IMR-90 (cell line): ENCODE measurements at regions not wholly inside any gene's neighbourhood (a gene's known extent, or its start where the extent isn't known, plus 50 kb on each side); places are given as distances from the start of the nearest gene placed in this dataset.
"Not testable (repeated sequence)": the region's sequence is repeated elsewhere in the genome, so short reads cannot be mapped to it uniquely, and the experiment has no call there.

Experiments used
- ATAC-seq: fragments of 200-7000 bp; cut with Tn5 transposase; 2 replicates; pipeline ENCODE4 v1.9.1; 2020; ENCODE audit warnings: low read depth, mild to moderate bottlenecking, moderate library complexity
- BruUV-seq: library from RNA; stranded (reverse); fragments of 400-500 nt; replicated peaks from 2 replicates; lab custom pipeline; 2021; lab: Mats Ljungman, UMichigan
- CTCF ChIA-PET: fragments of 300-600 bp; formaldehyde crosslinking; extraction: SDS; loops from one replicate; lab custom pipeline; 2021; ENCODE audit warnings: antibody characterized with exemption; lab: Yijun Ruan, JAX
- POLR2A ChIA-PET: fragments of 300-600 bp; sonication (Branson Sonifier 250); formaldehyde crosslinking; loops from one replicate; lab custom pipeline; 2022; ENCODE audit warnings: antibody characterized with exemption; ENCODE audit not compliant: unreplicated experiment; lab: Charles Lee
- DNase-seq: peaks from one replicate; pipeline ENCODE4 v3.0.0; 2013
- H2AFZ ChIP-seq: replicated peaks from 2 replicates; pipeline ENCODE3; 2013; ENCODE audit warnings: low read length, mild to moderate bottlenecking; ENCODE audit not compliant: poor library complexity
- H2AK5ac ChIP-seq: 2 replicates; pipeline ENCODE4 v1.6.1; 2013; ENCODE audit warnings: low read depth, low read length, inconsistent platforms
- H2AK9ac ChIP-seq: replicated peaks from 2 replicates; pipeline ENCODE3; 2013; ENCODE audit warnings: mild to moderate bottlenecking, low read depth, low read length, moderate library complexity; ENCODE audit not compliant: poor library complexity
- H2BK120ac ChIP-seq: 2 replicates; pipeline ENCODE4 v1.6.1; 2013; ENCODE audit warnings: low read depth, low read length, inconsistent platforms
- H2BK15ac ChIP-seq: 3 replicates; pipeline ENCODE4 v1.6.1; 2013; ENCODE audit warnings: low read depth, low read length, inconsistent platforms
- H2BK20ac ChIP-seq: 2 replicates; pipeline ENCODE4 v1.6.1; 2013; ENCODE audit warnings: low read depth, mild to moderate bottlenecking, inconsistent platforms, low read length, moderate library complexity
- H2BK5ac ChIP-seq: 2 replicates; pipeline ENCODE4 v1.6.1; 2013; ENCODE audit warnings: mild to moderate bottlenecking, low read depth, low read length, inconsistent platforms; ENCODE audit not compliant: poor library complexity, severe bottlenecking
- H3K14ac ChIP-seq: replicated peaks from 2 replicates; pipeline ENCODE4 v1.6.1; 2013; ENCODE audit warnings: low read depth, low read length, inconsistent platforms
- H3K18ac ChIP-seq: 2 replicates; pipeline ENCODE4 v1.6.1; 2013; ENCODE audit warnings: low read depth, low read length, control low read depth
- H3K23ac ChIP-seq: 2 replicates; pipeline ENCODE4 v1.6.1; 2013; ENCODE audit warnings: low read depth, low read length, inconsistent platforms
- H3K27ac ChIP-seq: 2 replicates; pipeline ENCODE4 v1.5.1; 2013; ENCODE audit warnings: mild to moderate bottlenecking, control low read depth, low read length; ENCODE audit not compliant: insufficient read depth
- H3K27me3 ChIP-seq: 2 replicates; pipeline ENCODE4 v1.6.1; 2013; ENCODE audit warnings: low read length; ENCODE audit not compliant: control insufficient read depth, insufficient read depth
- H3K36me3 ChIP-seq: 2 replicates; pipeline ENCODE4 v1.6.1; 2013; ENCODE audit warnings: low read length, mixed read lengths; ENCODE audit not compliant: control insufficient read depth, insufficient read depth
- H3K4ac ChIP-seq: 2 replicates; pipeline ENCODE4 v1.6.1; 2013; ENCODE audit warnings: low read depth, low read length, inconsistent platforms
- H3K4me1 ChIP-seq: 2 replicates; pipeline ENCODE4 v1.6.1; 2013; ENCODE audit warnings: low read length, mixed read lengths; ENCODE audit not compliant: control insufficient read depth, insufficient read depth
- H3K4me2 ChIP-seq: 2 replicates; pipeline ENCODE4 v1.6.1; 2013; ENCODE audit warnings: low read depth, mild to moderate bottlenecking, control low read depth, low read length, moderate library complexity
- H3K4me3 ChIP-seq: 2 replicates; pipeline ENCODE4 v1.5.1; 2013; ENCODE audit warnings: low read depth, mild to moderate bottlenecking, control low read depth, low read length, moderate library complexity; ENCODE audit not compliant: insufficient read depth
- H3K56ac ChIP-seq: 2 replicates; pipeline ENCODE4 v1.6.1; 2013; ENCODE audit warnings: low read length, inconsistent platforms; ENCODE audit not compliant: insufficient read depth; ENCODE audit errors: extremely low read depth
- H3K79me1 ChIP-seq, 2 experiments: 2 replicates each; pipeline ENCODE4 v1.6.1; 2013; ENCODE audit warnings: low read length in 2 of 2, inconsistent platforms in 1 of 2, low read depth in 1 of 2
- H3K9ac ChIP-seq: 2 replicates; pipeline ENCODE4 v1.6.1; 2013; ENCODE audit warnings: low read depth, low read length, control low read depth
- H3K9me1 ChIP-seq: 2 replicates; pipeline ENCODE4 v1.6.1; 2013; ENCODE audit warnings: low read length, inconsistent platforms; ENCODE audit not compliant: insufficient read depth
- H3K9me3 ChIP-seq: 2 replicates; pipeline ENCODE4 v1.6.1; 2013; ENCODE audit warnings: low read length; ENCODE audit not compliant: control insufficient read depth, insufficient read depth
- H4K20me1 ChIP-seq: 2 replicates; pipeline ENCODE4 v1.6.1; 2013; ENCODE audit warnings: low read length, inconsistent platforms; ENCODE audit not compliant: insufficient read depth
- H4K5ac ChIP-seq: 2 replicates; pipeline ENCODE4 v1.6.1; 2013; ENCODE audit warnings: mild to moderate bottlenecking, low read depth, low read length, control low read depth
- H4K8ac ChIP-seq, 2 experiments: 2 replicates each; pipeline ENCODE4 v1.6.1; 2013; ENCODE audit warnings: low read depth in 2 of 2, low read length in 2 of 2, control low read depth in 1 of 2, inconsistent platforms in 1 of 2
- H4K91ac ChIP-seq: 2 replicates; pipeline ENCODE4 v1.6.1; 2013; ENCODE audit warnings: low read depth, low read length, inconsistent platforms; ENCODE audit not compliant: insufficient read depth
- BHLHE40 ChIP-seq: fragments of 150-350 bp; IDR thresholded peaks from 2 replicates; pipeline ENCODE4 v1.6.1; 2016; ENCODE audit warnings: mild to moderate bottlenecking, low read depth, low read length
- MAFK ChIP-seq: IDR thresholded peaks from 2 replicates; pipeline ENCODE4 v1.6.1; 2012; ENCODE audit warnings: low read depth, low read length, improper control_type of control experiment
- MAZ ChIP-seq: IDR thresholded peaks from 2 replicates; pipeline ENCODE4 v1.6.1; 2012; ENCODE audit warnings: low read depth, mild to moderate bottlenecking, low read length, improper control_type of control experiment, moderate library complexity, borderline replicate concordance
- POLR2A ChIP-seq: IDR thresholded peaks from 2 replicates; pipeline ENCODE4 v1.6.1; 2012; ENCODE audit warnings: mild to moderate bottlenecking, low read depth, low read length
- RAD21 ChIP-seq: IDR thresholded peaks from 2 replicates; pipeline ENCODE4 v1.6.1; 2012; ENCODE audit warnings: low read length, improper control_type of control experiment
- RFX5 ChIP-seq: IDR thresholded peaks from 2 replicates; pipeline ENCODE4 v1.8.0; 2012; ENCODE audit warnings: low read depth, mild to moderate bottlenecking, low read length, moderate library complexity
- WGBS, 2 experiments: methylation state at CpG; one replicate each; pipeline versions ENCODE4 v1.1.5 to v1.1.7; 2013; ENCODE audit warnings: missing lambda C conversion rate in 2 of 2; ENCODE audit not compliant: insufficient read length in 1 of 2; ENCODE audit errors: extremely low coverage in 2 of 2; 5-methylcytosine and 5-hydroxymethylcytosine counted together
- dilution Hi-C: fragments of 300-500 bp; cut with HindIII; formaldehyde crosslinking; loops from one replicate; pipeline ENCODE4 v1.14.3; 2018; ENCODE audit warnings: low sequenced_read_pairs; ENCODE audit not compliant: unreplicated experiment
- in situ Hi-C: fragments of 300-500 bp; cut with MboI; formaldehyde crosslinking; loops from 3 replicates; pipeline ENCODE4 v1.14.3; 2019; ENCODE audit warnings: low sequenced_read_pairs, inconsistent platforms, mixed read lengths
- intact Hi-C: fragments of 100-400 bp; cut with micrococcal nuclease; formaldehyde crosslinking; loops from 2 replicates; pipeline ENCODE4 v1.10.0; 2022
- TF ChIP-seq, protein P1 (sequence below): conservative IDR thresholded peaks from 2 replicates; pipeline ENCODE4 v1.5.1; 2012; ENCODE audit warnings: mild to moderate bottlenecking, low read depth, low read length, improper control_type of control experiment

DNA sequence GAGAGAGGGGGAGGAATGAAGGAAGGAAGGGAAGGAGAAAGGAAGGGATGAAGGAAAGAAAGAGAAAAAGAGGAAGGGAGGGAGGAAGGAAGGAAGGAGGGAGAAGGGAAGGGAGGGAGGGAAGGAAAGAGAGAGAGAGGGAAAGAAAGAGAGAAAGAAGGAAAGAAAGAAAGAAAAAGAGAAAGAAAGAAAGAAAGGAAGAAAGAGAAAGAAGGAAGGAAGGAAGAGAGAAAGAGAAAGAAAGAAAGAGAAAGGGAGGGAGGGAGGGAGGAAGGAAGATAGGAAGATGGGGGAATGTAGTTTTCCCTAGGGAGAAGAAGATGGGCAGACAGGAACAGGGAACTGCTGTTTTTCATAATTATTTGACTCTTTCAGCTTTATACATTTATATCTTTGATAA, 115.1 kb upstream of the CXADR start:
- Histone ChIP-seq H3K4me2 (no peak overlapping the region), H4K8ac (no peak overlapping the region), H3K23ac (no peak overlapping the region), H3K9me3 (no peaks in the 10 kb centered on the region), H2AK5ac (no peak overlapping the region), H2BK120ac (no peak overlapping the region), H3K4me1 (no peaks in the 10 kb centered on the region), H3K18ac (no peak overlapping the region), H4K20me1 (no peaks in the 10 kb centered on the region), H2BK20ac (no peak overlapping the region), H3K27ac (no peak overlapping the region), H2AFZ (no peak overlapping the region), H3K4me3 (no peak overlapping the region), H3K79me1 (no peaks in the 10 kb centered on the region), H3K36me3 (no peaks in the 10 kb centered on the region), H3K27me3 (peaks cover 2% of the 10 kb centered on the region; the same call in 1 of the 2 replicates), H3K9ac (no peak overlapping the region), H2AK9ac (no peak overlapping the region), H3K56ac (no peak overlapping the region), H3K14ac (no peak overlapping the region), H3K4ac (no peak overlapping the region), H3K9me1 (no peaks in the 10 kb centered on the region), H4K91ac (no peak overlapping the region), H2BK15ac (no peak overlapping the region), H4K5ac (no peak overlapping the region), H2BK5ac (no peak overlapping the region)
- TF ChIP-seq MAZ (no peak), BHLHE40 (no peak), RAD21 (no peak), MAFK (no peak), RFX5 (no peak), POLR2A (no peak)
- TF ChIP-seq, protein P1, sequence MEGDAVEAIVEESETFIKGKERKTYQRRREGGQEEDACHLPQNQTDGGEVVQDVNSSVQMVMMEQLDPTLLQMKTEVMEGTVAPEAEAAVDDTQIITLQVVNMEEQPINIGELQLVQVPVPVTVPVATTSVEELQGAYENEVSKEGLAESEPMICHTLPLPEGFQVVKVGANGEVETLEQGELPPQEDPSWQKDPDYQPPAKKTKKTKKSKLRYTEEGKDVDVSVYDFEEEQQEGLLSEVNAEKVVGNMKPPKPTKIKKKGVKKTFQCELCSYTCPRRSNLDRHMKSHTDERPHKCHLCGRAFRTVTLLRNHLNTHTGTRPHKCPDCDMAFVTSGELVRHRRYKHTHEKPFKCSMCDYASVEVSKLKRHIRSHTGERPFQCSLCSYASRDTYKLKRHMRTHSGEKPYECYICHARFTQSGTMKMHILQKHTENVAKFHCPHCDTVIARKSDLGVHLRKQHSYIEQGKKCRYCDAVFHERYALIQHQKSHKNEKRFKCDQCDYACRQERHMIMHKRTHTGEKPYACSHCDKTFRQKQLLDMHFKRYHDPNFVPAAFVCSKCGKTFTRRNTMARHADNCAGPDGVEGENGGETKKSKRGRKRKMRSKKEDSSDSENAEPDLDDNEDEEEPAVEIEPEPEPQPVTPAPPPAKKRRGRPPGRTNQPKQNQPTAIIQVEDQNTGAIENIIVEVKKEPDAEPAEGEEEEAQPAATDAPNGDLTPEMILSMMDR = no peak
- no peak for DNase-seq
- ATAC-seq = no peak
- no TSS peak for BruUV-seq
- intact Hi-C loops = no loop called here
- in situ Hi-C loops = no loop called here
- dilution Hi-C loops = no loop called here
- ChIA-PET CTCF (no interaction called here), POLR2A (no interaction called here)

DNA sequence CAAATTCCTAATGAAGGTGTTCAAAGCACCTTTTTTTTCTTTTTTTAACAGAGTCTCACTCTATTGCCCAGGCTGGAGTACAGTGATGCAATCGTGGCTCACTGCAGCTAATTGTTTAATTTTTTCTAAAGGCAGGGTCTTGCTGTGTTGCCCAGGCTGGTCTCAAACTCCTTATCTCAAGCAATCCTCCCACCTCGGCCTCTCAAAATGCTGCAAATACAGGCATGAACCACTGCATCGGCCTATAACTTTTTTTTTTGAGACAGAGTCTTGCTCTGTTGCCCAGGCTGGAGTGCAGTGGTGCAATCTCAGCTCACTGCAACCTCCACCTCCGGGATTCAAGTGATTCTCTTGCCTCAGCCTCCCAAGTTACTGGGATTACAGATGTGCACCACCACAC, 113.9 kb upstream of the CXADR start:
- H2BK20ac ChIP-seq, H3K27me3 ChIP-seq, intact Hi-C loops, H4K5ac ChIP-seq, H3K4me3 ChIP-seq, H4K20me1 ChIP-seq, in situ Hi-C loops, H3K79me1 ChIP-seq, H4K91ac ChIP-seq, H3K36me3 ChIP-seq, H3K4me2 ChIP-seq, H3K9ac ChIP-seq, H2BK15ac ChIP-seq, H2AK9ac ChIP-seq, H2BK5ac ChIP-seq, H3K4me1 ChIP-seq, H3K14ac ChIP-seq, H4K8ac ChIP-seq, BruUV-seq, H3K23ac ChIP-seq, H3K4ac ChIP-seq, ATAC-seq, H2AK5ac ChIP-seq, dilution Hi-C loops, H3K18ac ChIP-seq, H3K56ac ChIP-seq, DNase-seq, H3K9me3 ChIP-seq, POLR2A ChIA-PET, H3K9me1 ChIP-seq, H2AFZ ChIP-seq, H2BK120ac ChIP-seq, H3K27ac ChIP-seq: not testable (repeated sequence)
- CTCF ChIA-PET = interaction anchor here (0.6 kb wide), 1 partner anchor 160 kb away, joined by 5 read pairs; no protein-coding TSS in a partner anchor
- whole genome bisulfite sequencing, 2 experiments = 74% methylated on average over 2 of the region's 4 CpGs; no CpG with 5 or more reads in 1 of the 2 experiments
